ENCODE measurements at regions not wholly inside any gene's neighbourhood (a gene's known extent, or its start where the extent isn't known, plus 50 kb on each side); places are given as distances from the start of the nearest gene placed in this dataset.

DNA sequence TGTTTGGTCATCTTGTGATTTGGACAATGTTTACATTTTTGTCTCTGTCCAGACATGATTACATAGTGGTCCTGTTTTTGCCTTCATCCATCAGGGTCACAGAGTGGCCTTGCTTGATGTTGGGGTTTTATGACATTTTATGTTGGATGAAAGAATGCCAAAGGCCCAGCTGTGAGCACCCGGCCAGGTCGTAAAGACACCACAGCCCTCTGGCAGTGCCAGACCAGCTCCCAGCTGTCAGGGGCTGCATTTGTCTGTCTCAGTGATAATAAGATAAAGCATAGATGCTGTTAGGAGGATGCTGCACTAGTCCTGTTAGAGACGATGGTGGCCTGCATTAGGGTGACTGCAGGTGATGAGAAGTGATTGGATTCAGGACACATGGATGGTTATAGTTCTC, 117.5 kb downstream of the FAM174B start:
- TF ChIP-seq, protein P1, sequence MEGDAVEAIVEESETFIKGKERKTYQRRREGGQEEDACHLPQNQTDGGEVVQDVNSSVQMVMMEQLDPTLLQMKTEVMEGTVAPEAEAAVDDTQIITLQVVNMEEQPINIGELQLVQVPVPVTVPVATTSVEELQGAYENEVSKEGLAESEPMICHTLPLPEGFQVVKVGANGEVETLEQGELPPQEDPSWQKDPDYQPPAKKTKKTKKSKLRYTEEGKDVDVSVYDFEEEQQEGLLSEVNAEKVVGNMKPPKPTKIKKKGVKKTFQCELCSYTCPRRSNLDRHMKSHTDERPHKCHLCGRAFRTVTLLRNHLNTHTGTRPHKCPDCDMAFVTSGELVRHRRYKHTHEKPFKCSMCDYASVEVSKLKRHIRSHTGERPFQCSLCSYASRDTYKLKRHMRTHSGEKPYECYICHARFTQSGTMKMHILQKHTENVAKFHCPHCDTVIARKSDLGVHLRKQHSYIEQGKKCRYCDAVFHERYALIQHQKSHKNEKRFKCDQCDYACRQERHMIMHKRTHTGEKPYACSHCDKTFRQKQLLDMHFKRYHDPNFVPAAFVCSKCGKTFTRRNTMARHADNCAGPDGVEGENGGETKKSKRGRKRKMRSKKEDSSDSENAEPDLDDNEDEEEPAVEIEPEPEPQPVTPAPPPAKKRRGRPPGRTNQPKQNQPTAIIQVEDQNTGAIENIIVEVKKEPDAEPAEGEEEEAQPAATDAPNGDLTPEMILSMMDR (conservative IDR thresholded peaks at IDR 0.05; ENCODE audit: low read depth in 2 of 2): no peak
- no peak for TF ChIP-seq JUNB (IDR thresholded peaks at IDR 0.05; ENCODE audit: unreplicated experiment)
